ENCODE measurements at regions not wholly inside any gene's neighbourhood (a gene's known extent, or its start where the extent isn't known, plus 50 kb on each side); places are given as distances from the start of the nearest gene placed in this dataset.

DNA sequence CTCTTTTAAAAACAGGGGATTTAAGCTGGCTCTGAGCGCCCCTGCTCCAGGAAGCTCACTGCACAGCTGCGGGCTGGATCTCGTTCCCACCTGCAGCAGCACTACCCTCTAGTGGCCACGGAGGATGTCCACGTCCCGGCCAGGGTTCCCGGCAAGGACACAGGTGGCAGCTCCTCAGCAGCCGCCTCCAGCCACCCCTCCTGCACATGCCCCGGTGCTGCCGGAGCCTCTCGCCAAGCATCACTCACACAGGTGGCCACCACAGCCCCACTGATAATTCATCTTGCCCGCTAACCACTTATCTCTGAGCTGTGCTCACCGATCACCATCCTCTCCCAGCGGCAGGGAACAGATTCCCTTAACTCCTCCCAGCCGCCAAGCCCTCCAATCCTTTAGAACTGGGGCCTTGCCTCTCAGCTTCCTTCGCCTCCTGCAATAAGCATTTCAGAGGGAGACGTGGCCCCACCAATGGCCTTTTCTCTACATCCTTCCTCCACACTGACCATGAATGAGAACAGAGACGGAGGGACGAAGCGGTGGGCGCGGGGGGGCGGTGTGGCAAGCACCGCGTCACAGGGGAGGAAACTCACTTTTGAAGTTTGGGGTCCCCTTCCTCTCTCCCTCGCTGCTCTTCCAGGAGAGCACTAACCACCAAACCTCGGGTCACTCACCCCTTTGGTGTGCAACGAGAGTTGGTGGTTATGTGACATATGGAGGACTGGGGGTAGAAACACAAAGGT is 222.1 kb downstream of the RBFOX3 start:
- H3K9ac ChIP-seq (ENCODE audit: extremely low read depth, insufficient read length, low read length) = no peak overlapping the region
- H2AFZ ChIP-seq (ENCODE audit: low read length) = no peak overlapping the region
- no peaks in the 10 kb centered on the region for H3K79me1 ChIP-seq (ENCODE audit: insufficient read depth, low read depth, low read length, poor library complexity, severe bottlenecking)
- no peak overlapping the region for H4K5ac ChIP-seq (ENCODE audit: insufficient read length, low read depth, low read length)
- peaks cover 4% of the 10 kb centered on the region for H3K23me2 ChIP-seq (ENCODE audit: insufficient read length, low read depth, low read length, poor library complexity, severe bottlenecking)
- H3K79me2 ChIP-seq (ENCODE audit: insufficient read depth, low read length) = peaks cover 2% of the 10 kb centered on the region; the same call in 1 of the 2 replicates
- no peak overlapping the region for H3K14ac ChIP-seq (ENCODE audit: insufficient read depth, low read length)
- no peak overlapping the region for H2AK5ac ChIP-seq (ENCODE audit: insufficient read length, low read length)
- Mint-ChIP-seq H3K4me1 (no peaks in the 10 kb centered on the region), H3K27ac (no peak overlapping the region), H3K36me3 (ENCODE audit: insufficient read depth in 1 of 3, low read depth in 3 of 3) (no peaks in the 10 kb centered on the region), H3K27me3 (ENCODE audit: low read depth) (peaks cover 42% of the 10 kb centered on the region), H3K4me3 (no peak overlapping the region), H3K9me3 (peaks cover 0 to 5% of the 10 kb centered on the region in 2 experiments; a peak in 1 of 5 replicates)
- H3K4me1 ChIP-seq (ENCODE audit: insufficient read depth, low read length) = peaks cover 4% of the 10 kb centered on the region; the same call in 1 of the 2 replicates
- H3K4me2 ChIP-seq (ENCODE audit: insufficient read depth, insufficient read length, low read length) = no peak overlapping the region
- H2BK15ac ChIP-seq (ENCODE audit: low read depth, low read length) = no peak overlapping the region
- peaks cover 4% of the 10 kb centered on the region for H4K20me1 ChIP-seq (ENCODE audit: control insufficient read depth, insufficient read depth, insufficient read length)
- no peak overlapping the region for H3K56ac ChIP-seq (ENCODE audit: insufficient read length, low read depth, low read length)
- no peak overlapping the region for H2BK120ac ChIP-seq (ENCODE audit: low read depth, low read length, poor library complexity, severe bottlenecking)
- no peak overlapping the region for H3K27ac ChIP-seq (ENCODE audit: insufficient read length, low read depth, low read length)
- no peak overlapping the region for H3K4ac ChIP-seq (ENCODE audit: low read depth, low read length)
- no peak overlapping the region for H3T11ph ChIP-seq (ENCODE audit: low read length)
- no peak overlapping the region for H2BK12ac ChIP-seq (ENCODE audit: insufficient read length, low read depth, low read length)
- no peak overlapping the region for H3K18ac ChIP-seq (ENCODE audit: insufficient read length, low read depth, low read length)
- H4K91ac ChIP-seq (ENCODE audit: insufficient read length, low read depth, low read length) = no peak overlapping the region
- DNase-seq = peak; percentile 90
- H2BK20ac ChIP-seq (ENCODE audit: low read depth, low read length, poor library complexity, severe bottlenecking) = no peak overlapping the region
- no peaks in the 10 kb centered on the region for H3K9me3 ChIP-seq (ENCODE audit: control insufficient read depth, low read depth, low read length)
- H4K8ac ChIP-seq (replicated peaks; ENCODE audit: insufficient read length, low read depth, low read length) = no peak overlapping the region
- TF ChIP-seq CTCF (conservative IDR thresholded peaks at IDR 0.05) = peak; percentile 92
- WGBS (ENCODE audit: extremely low coverage, insufficient read length, low lambda C conversion rate) = no CpG with 5 or more reads among the region's 28 CpGs
- no peaks in the 10 kb centered on the region; the same call in 1 of the 2 replicates for H3K27me3 ChIP-seq (ENCODE audit: insufficient read depth, low read length)
- H3K23ac ChIP-seq (ENCODE audit: insufficient read length, low read depth, low read length) = no peak overlapping the region
- H2BK5ac ChIP-seq (ENCODE audit: insufficient read length, low read length) = no peak overlapping the region

All from H9 (cell line).